D721Med (cell line): ENCODE measurements at regions not wholly inside any gene's neighbourhood (a gene's known extent, or its start where the extent isn't known, plus 50 kb on each side); places are given as distances from the start of the nearest gene placed in this dataset.

Experiments used
- DNase-seq: peaks from one replicate; pipeline ENCODE4 v3.0.0; 2011; ENCODE audit warnings: low spot score; ENCODE audit not compliant: insufficient read length
- FAIRE-seq: peaks from 2 replicates; lab custom pipeline; 2011; peaks lifted over from hg19 to GRCh38; lab: Jason Lieb, UNC
- CTCF ChIP-seq: IDR thresholded peaks from 2 replicates; pipeline ENCODE4 v1.5.1; 2012; ENCODE audit warnings: mild to moderate bottlenecking, control low read depth; ENCODE audit not compliant: insufficient read depth; ENCODE audit errors: missing control alignments

- FAIRE-seq (no peak), DNase-seq (no peak)
- TF ChIP-seq CTCF: no peak
Measured at GRCh38 chr2:35526741-35527140, 828.8 kb upstream of the CRIM1 start.

DNA sequence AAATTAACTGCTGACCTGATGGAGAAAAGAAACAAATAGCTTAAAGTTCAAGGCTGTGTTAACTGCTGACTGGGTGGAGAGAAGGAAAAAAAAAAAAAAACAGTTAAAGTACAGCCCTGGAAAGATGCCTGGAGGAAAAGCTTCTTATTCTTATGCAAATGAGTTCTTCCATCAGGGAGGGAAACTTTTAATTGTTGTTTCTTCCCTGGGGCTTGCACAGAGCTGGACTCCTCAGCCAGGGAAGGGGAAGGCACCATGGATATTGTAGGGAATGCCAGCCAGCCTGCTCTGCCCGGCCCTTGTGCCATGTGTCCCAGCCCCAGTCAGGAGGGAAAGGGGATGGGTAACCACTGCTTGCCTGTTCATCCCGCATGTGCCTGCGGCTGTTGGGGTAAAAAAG lies 833.1 kb upstream of the CRIM1 start:
- no peak for FAIRE-seq
- no peak for TF ChIP-seq CTCF

DNA sequence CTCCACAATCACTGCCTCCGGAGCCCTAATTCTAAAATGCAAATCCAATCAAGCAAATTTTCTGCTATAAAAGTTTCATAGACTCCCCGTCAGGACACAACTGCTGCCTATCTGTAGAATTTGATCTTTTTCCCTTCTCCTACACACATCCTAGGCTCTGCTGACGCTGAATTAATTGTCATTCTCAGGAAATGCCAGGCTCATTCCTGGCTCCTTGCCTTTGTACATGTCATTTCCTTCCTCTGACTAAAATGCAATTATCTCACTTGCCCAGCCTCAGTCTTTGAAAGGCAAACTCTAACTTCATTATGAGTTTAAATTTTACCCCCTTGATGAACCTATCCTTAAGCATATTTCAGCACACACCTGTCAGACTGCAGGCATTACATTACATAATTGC lies 844.9 kb upstream of the CRIM1 start:
- DNase-seq (no peak), FAIRE-seq (no peak)
- no peak for TF ChIP-seq CTCF

More for the DNA sequence above, 833.1 kb upstream of the CRIM1 start:
- DNase-seq: no peak

DNA sequence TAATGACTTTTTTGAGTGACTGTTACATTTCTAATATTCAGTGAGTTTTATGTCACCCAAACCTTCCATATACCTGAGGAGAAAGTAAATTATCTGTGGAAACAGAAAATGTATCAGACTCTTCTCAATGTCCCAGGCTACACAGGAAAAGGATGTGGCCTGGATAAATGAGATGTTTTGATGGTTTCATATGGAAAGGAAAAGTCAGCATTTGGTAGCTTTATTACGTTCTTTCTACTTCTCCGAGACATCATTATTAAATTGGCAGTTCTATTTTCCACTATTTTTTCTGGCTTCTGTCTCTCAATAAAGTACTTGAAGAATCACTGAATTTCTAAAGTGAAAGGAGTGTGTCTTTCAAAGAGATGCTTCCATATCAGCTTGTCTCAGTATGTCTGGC lies 847.0 kb upstream of the CRIM1 start:
- no peak for FAIRE-seq
- no peak for DNase-seq
- no peak for TF ChIP-seq CTCF

GRCh38 chr2:35504419-35504818 lies 851.2 kb upstream of the CRIM1 start:
- no peak for FAIRE-seq
- no peak for TF ChIP-seq CTCF
- no peak for DNase-seq

DNA sequence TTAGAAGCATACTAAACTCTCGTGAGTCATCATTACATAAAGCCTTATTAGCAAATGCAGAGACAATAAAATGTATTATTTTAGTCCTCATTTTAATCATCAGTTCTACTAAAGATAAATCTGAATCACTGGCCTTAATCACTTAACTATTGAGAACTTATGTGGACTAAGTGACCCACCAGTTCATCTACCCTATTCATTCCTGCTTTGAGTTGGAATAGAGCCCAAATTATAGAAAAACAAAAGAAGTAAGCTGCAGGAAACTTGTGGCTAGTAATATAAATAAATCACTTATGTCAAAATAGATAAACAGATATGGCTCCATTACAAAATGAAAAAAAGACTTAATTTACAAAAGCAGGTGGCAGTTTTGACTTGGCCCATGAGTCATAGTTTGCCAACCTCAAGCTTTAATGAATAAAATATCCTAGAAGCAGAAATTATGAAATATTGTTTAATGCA lies 851.8 kb upstream of the CRIM1 start:
- TF ChIP-seq CTCF: no peak
- FAIRE-seq (no peak), DNase-seq (no peak)

GRCh38 chr2:35503311-35503710 lies 852.3 kb upstream of the CRIM1 start:
- FAIRE-seq (no peak), DNase-seq (no peak)
- no peak for TF ChIP-seq CTCF
